ENCODE measurements at regions not wholly inside any gene's neighbourhood (a gene's known extent, or its start where the extent isn't known, plus 50 kb on each side); places are given as distances from the start of the nearest gene placed in this dataset.
"Not testable (repeated sequence)": the region's sequence is repeated elsewhere in the genome, so short reads cannot be mapped to it uniquely, and the experiment has no call there.

DNA sequence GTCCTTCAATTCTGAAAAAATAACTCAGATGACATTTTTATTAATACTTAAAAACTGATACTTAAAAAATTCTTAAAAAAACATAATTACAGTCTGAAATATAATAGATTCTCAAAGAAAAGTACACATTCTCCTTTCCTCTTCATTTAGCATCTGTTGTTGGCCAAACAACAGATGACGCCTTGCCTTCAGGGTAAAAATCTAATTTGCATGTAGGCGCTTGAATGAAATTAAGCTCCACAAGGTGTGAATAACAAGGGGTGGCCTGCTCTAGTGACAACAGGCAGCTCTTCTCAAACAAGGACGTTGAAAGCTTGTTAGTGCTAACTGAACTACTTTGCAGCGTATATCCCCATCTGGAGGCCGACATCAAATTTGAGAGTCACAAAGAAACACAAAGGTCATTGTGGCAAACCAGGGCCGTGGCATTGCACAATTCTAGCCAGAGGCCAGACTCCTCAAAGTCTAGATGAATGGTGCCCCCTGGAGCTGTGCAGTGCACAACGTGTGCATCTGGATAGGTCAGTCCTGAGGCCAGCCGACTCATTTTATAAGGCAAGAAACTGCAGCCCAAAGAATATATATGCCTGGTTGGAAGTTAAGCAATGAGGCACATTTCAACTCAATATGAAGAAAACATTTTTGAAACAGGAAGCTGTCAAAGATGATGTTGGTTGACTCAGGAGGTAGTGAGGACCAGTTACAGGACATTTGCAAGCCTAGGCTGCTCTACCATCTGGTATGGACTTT, 459.2 kb upstream of the RUNX1 start:
- no peak for TF ChIP-seq JUND (IDR thresholded peaks at IDR 0.05; ENCODE audit: low read depth)
- peak in 1 of 2 experiments; percentile 50 for DNase-seq (ENCODE audit: low read depth in 1 of 2, low spot score in 1 of 2)
- in situ Hi-C loops (cut with HindIII; ENCODE audit: low pct_unique_long_range_greater_than_20kb, low sequenced_read_pairs): no loop called here

DNA sequence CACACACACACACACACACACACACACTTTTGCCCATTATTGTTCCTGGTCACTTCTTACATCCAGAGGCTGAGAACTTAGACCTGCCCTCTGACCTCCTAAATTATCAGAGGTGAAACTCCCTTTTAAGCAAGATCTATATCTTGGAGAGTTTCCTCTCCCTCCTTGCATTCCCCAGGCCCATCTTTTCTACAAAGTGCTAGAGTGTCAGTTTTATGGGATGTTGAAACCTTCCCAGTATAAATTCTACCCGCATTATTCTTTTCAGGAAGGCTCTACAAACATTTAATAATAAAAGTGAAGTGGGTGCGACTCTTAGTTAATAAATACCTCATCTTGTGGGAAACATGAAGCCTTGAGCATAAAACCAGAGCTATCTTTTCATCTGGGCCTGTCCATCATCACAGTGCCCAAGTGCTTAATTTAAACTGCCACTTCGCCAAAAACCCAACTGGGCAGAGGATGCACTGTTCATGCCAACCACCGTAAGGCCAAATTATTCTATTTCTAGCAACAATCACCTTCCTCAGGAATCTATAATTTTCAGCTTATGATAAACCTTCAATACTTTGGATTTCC, 458.2 kb upstream of the RUNX1 start:
- in situ Hi-C loops (cut with HindIII; ENCODE audit: low pct_unique_long_range_greater_than_20kb, low sequenced_read_pairs): no loop called here

DNA sequence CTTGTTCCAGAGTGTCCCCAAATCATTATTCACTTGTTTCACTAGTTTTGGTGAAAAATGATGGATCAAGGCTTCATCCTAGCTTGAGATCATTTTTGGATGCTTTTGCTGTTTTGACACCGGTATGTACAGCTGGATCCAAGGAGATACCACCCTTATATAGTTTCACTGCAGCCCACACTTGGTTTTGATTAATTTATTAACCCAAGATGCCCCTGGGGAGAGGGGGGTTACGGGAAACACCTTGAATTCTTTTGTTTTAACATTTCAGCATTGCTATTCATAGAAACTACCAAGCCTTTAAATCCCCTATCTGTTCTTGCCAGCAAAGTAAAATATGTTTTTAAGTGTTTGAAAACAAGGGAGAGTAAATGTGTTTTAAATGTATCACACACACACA, 457.7 kb upstream of the RUNX1 start:
- TF ChIP-seq JUND (IDR thresholded peaks at IDR 0.05; ENCODE audit: low read depth): no peak
- DNase-seq (ENCODE audit: low read depth in 1 of 2, low spot score in 1 of 2): no peak
- in situ Hi-C loops (cut with HindIII; ENCODE audit: low pct_unique_long_range_greater_than_20kb, low sequenced_read_pairs): no loop called here

More for the DNA sequence above, 458.2 kb upstream of the RUNX1 start:
- TF ChIP-seq JUND (IDR thresholded peaks at IDR 0.05; ENCODE audit: low read depth): no peak
- no peak for DNase-seq (ENCODE audit: low read depth in 1 of 2, low spot score in 1 of 2)

DNA sequence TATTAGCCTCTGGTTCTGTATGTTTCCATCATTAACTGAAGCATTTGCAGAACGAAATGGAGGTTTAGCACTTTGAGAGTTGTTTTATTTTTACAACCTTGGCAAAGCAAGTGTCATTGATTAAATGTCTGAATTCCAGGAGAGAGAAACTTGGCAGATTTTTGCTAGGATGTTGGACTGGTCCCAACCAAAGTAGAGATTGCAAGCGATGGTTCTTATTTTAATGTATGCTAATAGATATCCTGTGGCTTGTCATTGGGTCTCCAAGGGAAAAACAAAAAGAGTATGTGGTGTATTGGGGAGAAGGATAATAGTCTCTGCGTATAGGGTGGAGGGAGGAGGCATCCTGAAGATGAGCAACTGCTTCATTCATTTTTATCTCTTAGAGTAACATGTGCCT, 457.2 kb upstream of the RUNX1 start:
- in situ Hi-C loops (cut with HindIII; ENCODE audit: low pct_unique_long_range_greater_than_20kb, low sequenced_read_pairs): no loop called here
- no peak for TF ChIP-seq JUND (IDR thresholded peaks at IDR 0.05; ENCODE audit: low read depth)
- DNase-seq (ENCODE audit: low read depth in 1 of 2, low spot score in 1 of 2): no peak

DNA sequence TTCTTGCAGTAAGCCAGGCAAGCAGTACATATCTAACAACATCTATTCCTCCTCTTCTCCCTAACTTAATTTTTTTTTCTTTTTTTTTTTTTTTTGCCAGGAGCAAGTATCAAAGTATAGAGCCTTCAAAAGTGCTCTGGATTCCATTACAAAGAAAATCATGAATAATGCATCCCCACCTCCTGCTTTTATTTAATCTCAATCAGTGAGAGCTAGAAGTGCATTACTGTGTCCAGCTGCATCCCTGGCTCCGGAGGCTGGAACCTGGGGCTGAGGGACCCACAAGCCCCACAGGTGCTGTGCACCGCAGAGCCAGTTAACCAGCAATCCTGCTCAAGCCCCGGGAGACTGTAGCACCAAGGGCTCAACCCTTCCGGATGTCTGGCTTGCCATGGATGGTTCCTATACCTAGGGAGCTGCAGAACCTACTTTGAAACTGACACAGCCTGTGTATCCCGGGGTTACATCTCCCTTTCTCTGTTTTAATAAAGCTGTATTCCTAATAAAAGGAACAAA, 455.9 kb upstream of the RUNX1 start:
- in situ Hi-C loops (cut with HindIII; ENCODE audit: low pct_unique_long_range_greater_than_20kb, low sequenced_read_pairs): no loop called here
- no peak for TF ChIP-seq JUND (IDR thresholded peaks at IDR 0.05; ENCODE audit: low read depth)
- DNase-seq (ENCODE audit: low read depth in 1 of 2, low spot score in 1 of 2): no peak

DNA sequence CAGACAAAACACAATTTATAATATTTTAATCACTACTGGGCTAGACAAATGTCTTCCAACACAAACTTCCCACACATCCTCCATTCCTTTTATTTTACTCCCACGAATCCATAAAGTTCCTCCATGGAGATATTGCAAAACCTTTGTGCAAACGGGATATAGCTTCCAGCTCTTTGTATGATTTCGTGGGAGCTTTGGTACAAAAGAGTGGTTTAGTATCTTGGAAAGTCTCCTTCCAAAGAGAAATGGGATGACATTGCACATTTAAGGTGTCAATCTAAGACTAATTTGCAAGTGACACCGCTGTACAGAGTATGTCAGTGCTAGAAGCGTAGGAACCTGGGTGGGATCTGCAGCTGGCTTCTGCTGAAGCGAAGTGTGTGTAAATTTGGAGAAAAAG, 455.2 kb upstream of the RUNX1 start:
- no peak for TF ChIP-seq JUND (IDR thresholded peaks at IDR 0.05; ENCODE audit: low read depth)
- DNase-seq (ENCODE audit: low read depth in 1 of 2, low spot score in 1 of 2): no peak
- in situ Hi-C loops (cut with HindIII; ENCODE audit: low pct_unique_long_range_greater_than_20kb, low sequenced_read_pairs): no loop called here

DNA sequence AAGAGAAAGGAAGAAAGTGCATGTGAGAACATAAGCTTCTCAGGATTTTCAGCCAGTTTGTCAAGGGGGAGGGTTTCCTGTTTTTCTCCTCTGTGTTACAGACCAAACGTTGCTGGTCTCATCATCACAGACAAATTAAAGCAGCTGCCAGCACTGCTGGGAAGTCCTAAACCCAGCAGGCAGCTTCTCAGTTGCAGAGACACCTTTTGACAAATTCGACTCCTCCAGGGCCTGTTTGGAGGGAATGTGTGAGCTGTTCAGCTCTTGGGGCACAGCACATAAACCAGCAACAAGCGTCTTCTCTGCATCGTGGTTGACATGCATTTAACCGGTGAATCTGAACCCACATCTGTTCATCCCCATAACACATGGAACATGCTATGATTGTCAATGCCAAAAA, 454.6 kb upstream of the RUNX1 start:
- TF ChIP-seq JUND (IDR thresholded peaks at IDR 0.05; ENCODE audit: low read depth): no peak
- DNase-seq (ENCODE audit: low read depth in 1 of 2, low spot score in 1 of 2): no peak
- in situ Hi-C loops (cut with HindIII; ENCODE audit: low pct_unique_long_range_greater_than_20kb, low sequenced_read_pairs): no loop called here

DNA sequence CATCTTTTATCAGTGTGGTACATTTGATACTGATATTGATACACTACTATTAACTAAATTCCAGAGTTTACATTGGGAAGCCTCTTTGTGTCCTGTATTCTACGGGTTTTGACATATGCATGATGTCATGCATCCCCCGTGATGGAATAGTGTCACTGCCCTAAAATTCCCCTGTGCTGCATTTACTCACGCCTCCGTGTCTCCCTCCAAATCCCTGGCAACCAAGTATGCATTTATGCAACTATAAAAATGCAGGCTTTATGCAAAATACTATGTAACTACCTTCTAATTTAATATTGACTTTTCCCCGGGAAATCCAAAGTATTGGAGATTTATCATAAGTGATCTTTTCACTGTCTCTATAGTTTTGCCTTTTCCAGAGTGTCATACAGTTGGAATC, 453.7 kb upstream of the RUNX1 start:
- no peak for TF ChIP-seq JUND (IDR thresholded peaks at IDR 0.05; ENCODE audit: low read depth)
- in situ Hi-C loops (cut with HindIII; ENCODE audit: low pct_unique_long_range_greater_than_20kb, low sequenced_read_pairs): no loop called here
- no peak for DNase-seq (ENCODE audit: low read depth in 1 of 2, low spot score in 1 of 2)

DNA sequence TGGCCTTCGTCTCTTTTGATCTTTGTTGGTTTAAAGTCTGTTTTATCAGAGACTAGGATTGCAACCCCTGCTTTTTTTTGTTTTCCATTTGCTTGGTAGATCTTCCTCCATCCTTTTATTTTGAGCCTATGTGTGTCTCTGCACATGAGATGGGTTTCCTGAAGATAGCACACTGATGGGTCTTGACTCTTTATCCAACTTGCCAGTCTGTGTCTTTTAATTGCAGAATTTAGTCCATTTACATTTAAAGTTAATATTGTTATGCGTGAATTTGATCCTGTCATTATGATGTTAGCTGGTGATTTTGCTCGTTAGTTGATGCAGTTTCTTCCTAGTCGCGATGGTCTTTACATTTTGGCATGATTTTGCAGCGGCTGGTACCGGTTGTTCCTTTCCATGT, 448.4 kb upstream of the RUNX1 start:
- in situ Hi-C loops (cut with HindIII; ENCODE audit: low pct_unique_long_range_greater_than_20kb, low sequenced_read_pairs); DNase-seq (ENCODE audit: low read depth in 1 of 2, low spot score in 1 of 2): not testable (repeated sequence)

DNA sequence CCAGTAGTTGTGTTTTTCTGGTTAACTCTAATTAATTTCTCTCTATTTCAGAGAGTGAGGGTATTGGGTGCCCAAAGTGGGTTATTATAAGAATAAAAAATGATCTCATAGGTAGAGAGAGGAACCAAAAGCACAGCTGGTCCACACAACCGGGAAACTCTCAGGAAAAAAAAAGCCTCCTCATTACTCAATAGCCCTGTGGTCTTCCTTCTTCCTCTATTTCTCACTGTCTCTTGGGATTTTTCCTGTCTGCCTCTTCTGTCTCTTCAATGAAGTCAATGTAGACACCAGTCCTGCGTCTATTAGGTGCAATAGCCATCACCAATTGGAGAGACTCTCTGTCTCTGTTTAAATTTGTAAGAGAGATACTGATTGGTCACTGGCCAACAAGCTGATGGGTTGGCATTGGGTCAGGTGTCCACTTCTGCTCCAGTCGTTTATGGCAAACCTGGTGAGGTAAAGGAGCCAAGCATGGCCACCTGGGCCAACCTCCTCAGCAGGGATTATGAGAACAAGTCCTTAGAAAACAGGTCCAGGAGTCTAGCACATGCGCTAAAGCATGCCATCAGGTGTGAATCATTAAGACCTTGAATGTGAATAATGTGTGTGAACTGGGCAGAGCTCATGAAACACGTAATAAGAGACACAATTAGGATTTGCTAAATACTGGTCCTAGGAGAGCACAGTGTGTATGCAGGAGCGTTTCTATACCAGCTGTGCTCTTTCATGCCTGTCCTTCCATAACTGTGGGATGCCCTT, 443.0 kb upstream of the RUNX1 start:
- TF ChIP-seq JUND (IDR thresholded peaks at IDR 0.05; ENCODE audit: low read depth): no peak
- no peak for DNase-seq (ENCODE audit: low read depth in 1 of 2, low spot score in 1 of 2)
- in situ Hi-C loops (cut with HindIII; ENCODE audit: low pct_unique_long_range_greater_than_20kb, low sequenced_read_pairs): no loop called here

DNA sequence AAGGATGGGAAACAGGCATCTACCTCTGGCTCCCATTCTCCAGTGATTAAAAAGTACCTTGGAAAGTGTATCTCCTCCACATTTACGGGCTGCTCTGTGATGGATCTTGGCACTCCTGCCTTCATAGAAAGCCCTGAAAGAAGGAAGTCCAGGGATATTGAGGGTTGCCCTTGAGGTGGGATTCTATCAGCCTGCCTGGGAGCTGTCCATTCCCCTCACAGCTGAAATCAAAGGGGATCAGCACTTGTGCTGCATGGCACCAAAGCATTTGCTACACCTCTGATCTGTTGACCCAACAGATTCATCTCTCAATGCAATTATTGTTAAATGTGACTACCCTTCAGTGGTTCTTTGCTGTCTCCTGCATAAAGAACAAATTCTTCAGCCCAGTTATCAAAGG, 442.0 kb upstream of the RUNX1 start:
- TF ChIP-seq JUND (IDR thresholded peaks at IDR 0.05; ENCODE audit: low read depth): no peak
- in situ Hi-C loops (cut with HindIII; ENCODE audit: low pct_unique_long_range_greater_than_20kb, low sequenced_read_pairs): no loop called here
- no peak for DNase-seq (ENCODE audit: low read depth in 1 of 2, low spot score in 1 of 2)

DNA sequence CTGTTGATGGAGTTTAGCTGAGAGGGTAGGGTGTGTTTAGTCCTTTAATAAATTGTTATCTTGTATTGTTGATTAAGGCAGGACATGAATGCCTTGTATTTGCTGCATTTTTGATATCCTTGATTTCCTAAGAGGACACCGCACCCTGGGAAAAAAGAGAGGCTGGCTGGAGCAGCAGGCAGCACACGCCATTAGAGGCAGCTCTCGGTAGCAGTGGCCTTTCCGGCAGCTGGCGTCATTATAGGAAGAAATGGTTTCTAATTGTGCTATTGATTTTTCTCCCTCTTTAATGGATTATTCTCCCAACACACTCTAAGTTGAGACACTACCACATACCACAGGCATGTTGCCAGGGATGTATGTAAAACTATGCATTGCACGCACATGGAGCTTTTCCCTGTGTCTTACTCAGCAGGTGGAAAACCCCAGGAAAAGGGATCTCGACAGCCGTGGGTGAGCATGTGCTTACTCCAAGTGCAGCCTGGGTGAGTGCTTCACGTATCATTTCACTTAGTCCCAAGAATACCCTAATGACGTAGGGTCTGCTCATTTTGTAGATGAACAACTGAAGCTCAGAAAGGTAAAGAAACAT, 440.4 kb upstream of the RUNX1 start:
- no peak for DNase-seq (ENCODE audit: low read depth in 1 of 2, low spot score in 1 of 2)
- in situ Hi-C loops (cut with HindIII; ENCODE audit: low pct_unique_long_range_greater_than_20kb, low sequenced_read_pairs): no loop called here

DNA sequence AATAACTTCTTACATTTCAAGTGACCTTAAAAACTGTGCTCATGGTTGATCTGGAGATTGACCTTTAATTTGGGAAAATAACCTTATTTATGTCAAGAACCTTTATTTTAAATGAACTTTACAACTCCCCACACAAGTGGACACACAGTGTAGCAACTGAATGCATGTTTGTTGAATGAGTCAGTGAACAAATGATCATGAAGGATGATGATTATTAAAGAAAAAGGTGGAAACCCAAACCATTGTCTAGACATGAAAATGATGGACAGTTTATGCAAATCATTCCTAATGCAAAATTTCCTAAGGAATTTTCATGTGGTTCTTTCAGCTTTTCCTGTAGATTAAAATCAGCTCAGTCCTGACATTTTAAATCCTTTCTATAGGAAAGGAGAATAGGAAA, 439.8 kb upstream of the RUNX1 start:
- no peak for TF ChIP-seq JUND (IDR thresholded peaks at IDR 0.05; ENCODE audit: low read depth)
- no peak for DNase-seq (ENCODE audit: low read depth in 1 of 2, low spot score in 1 of 2)
- in situ Hi-C loops (cut with HindIII; ENCODE audit: low pct_unique_long_range_greater_than_20kb, low sequenced_read_pairs): no loop called here

More for the DNA sequence above, 440.4 kb upstream of the RUNX1 start:
- TF ChIP-seq JUND (IDR thresholded peaks at IDR 0.05; ENCODE audit: low read depth): no peak

Data from T47D (cell line).